ENCODE measurements at regions not wholly inside any gene's neighbourhood (a gene's known extent, or its start where the extent isn't known, plus 50 kb on each side); places are given as distances from the start of the nearest gene placed in this dataset.

GRCh38 chr12:47530050-47530449, 175.8 kb downstream of the RPAP3 start (continued):
- no peak for TF ChIP-seq ZBTB33 (IDR thresholded peaks at IDR 0.05)
- peak; percentile 52 for TF ChIP-seq FOXA2 (IDR thresholded peaks at IDR 0.05)
- TF ChIP-seq YY1 (IDR thresholded peaks at IDR 0.05): peak; percentile 43
- TF ChIP-seq RAD21 (IDR thresholded peaks at IDR 0.05): no peak
- no peak for TF ChIP-seq GABPA (IDR thresholded peaks at IDR 0.05 in 1 of 2, conservative IDR thresholded peaks at IDR 0.05 in 1 of 2)
- TF ChIP-seq RXRA (IDR thresholded peaks at IDR 0.05): peak in 1 of 2 donors; percentile 31
- TF ChIP-seq EGR1 (IDR thresholded peaks at IDR 0.05; ENCODE audit: low read depth in 2 of 2): no peak
- peak; percentile 41 for TF ChIP-seq HNF4G (IDR thresholded peaks at IDR 0.05)
- TF ChIP-seq ATF3 (IDR thresholded peaks at IDR 0.05): no peak

- no peak for DNase-seq (ENCODE audit: low spot score)
- no peak for TF ChIP-seq RAD21 (IDR thresholded peaks at IDR 0.05)
- TF ChIP-seq EGR1 (IDR thresholded peaks at IDR 0.05; ENCODE audit: low read depth in 2 of 2): no peak
- TF ChIP-seq REST (IDR thresholded peaks at IDR 0.05): no peak
- TF ChIP-seq SP1 (IDR thresholded peaks at IDR 0.05): no peak
- TF ChIP-seq ATF3 (IDR thresholded peaks at IDR 0.05): no peak
- TF ChIP-seq RXRA (IDR thresholded peaks at IDR 0.05): no peak
- TF ChIP-seq MAX (IDR thresholded peaks at IDR 0.05): no peak
- no peak for TF ChIP-seq HNF4A (conservative IDR thresholded peaks at IDR 0.05)
- Histone ChIP-seq H3K4me1 (ENCODE audit: control insufficient read depth in 4 of 4, insufficient read depth in 4 of 4, low read length in 3 of 4) (peaks cover 0 to 8% (median 6%) of the 10 kb centered on the region in 4 donors), H3K4me3 (ENCODE audit: low read depth in 1 of 3, low read length in 3 of 3) (no peak overlapping the region), H3K36me3 (ENCODE audit: control insufficient read depth in 4 of 4, insufficient read depth in 3 of 4, low read depth in 1 of 4, low read length in 3 of 4) (no peaks in the 10 kb centered on the region), H3K9me3 (ENCODE audit: control insufficient read depth in 4 of 4, low read length in 3 of 4) (peaks cover 2 to 11% (median 4%) of the 10 kb centered on the region in 4 donors), H3K9ac (ENCODE audit: low read depth in 1 of 2, low read length in 2 of 2) (no peak overlapping the region), H3K27ac (ENCODE audit: low read depth in 1 of 2, low read length in 2 of 2) (no peak overlapping the region), H3K27me3 (ENCODE audit: control insufficient read depth in 4 of 4, insufficient read depth in 4 of 4, low read length in 3 of 4) (no peaks in the 10 kb centered on the region)
- whole genome bisulfite sequencing: 80% methylated on average over 1 of the region's 1 CpG
These were observed 178.0 kb downstream of the RPAP3 start for GRCh38 chr12:47527816-47528215.

GRCh38 chr12:47520029-47520428, 185.8 kb downstream of the RPAP3 start:
- Histone ChIP-seq H3K27me3 (ENCODE audit: control insufficient read depth in 4 of 4, insufficient read depth in 4 of 4, low read length in 3 of 4) (no peaks in the 10 kb centered on the region), H3K9me3 (ENCODE audit: control insufficient read depth in 4 of 4, low read length in 3 of 4) (no peaks in the 10 kb centered on the region), H3K4me1 (ENCODE audit: control insufficient read depth in 4 of 4, insufficient read depth in 4 of 4, low read length in 3 of 4) (no peaks in the 10 kb centered on the region), H3K36me3 (ENCODE audit: control insufficient read depth in 4 of 4, insufficient read depth in 3 of 4, low read depth in 1 of 4, low read length in 3 of 4) (no peaks in the 10 kb centered on the region), H3K27ac (ENCODE audit: low read depth in 1 of 2, low read length in 2 of 2) (no peak overlapping the region), H3K4me3 (ENCODE audit: low read depth in 1 of 3, low read length in 3 of 3) (no peak overlapping the region), H3K9ac (ENCODE audit: low read depth in 1 of 2, low read length in 2 of 2) (no peak overlapping the region)
- DNase-seq (ENCODE audit: low spot score): no peak
- no peak for TF ChIP-seq TAF1 (conservative IDR thresholded peaks at IDR 0.05)
- no peak for TF ChIP-seq HNF4A (conservative IDR thresholded peaks at IDR 0.05)
- no peak for TF ChIP-seq RAD21 (IDR thresholded peaks at IDR 0.05)
- no peak for TF ChIP-seq REST (IDR thresholded peaks at IDR 0.05)
- no peak for TF ChIP-seq HNF4G (IDR thresholded peaks at IDR 0.05)
- no peak for TF ChIP-seq FOXA1 (IDR thresholded peaks at IDR 0.05)
- no peak for TF ChIP-seq EGR1 (IDR thresholded peaks at IDR 0.05; ENCODE audit: low read depth in 2 of 2)
- no peak for TF ChIP-seq YY1 (IDR thresholded peaks at IDR 0.05)
- TF ChIP-seq ATF3 (IDR thresholded peaks at IDR 0.05): no peak
- no peak for TF ChIP-seq CTCF (IDR thresholded peaks at IDR 0.05; ENCODE audit: low read depth, low read length, missing input control)
- TF ChIP-seq RXRA (IDR thresholded peaks at IDR 0.05): no peak
- no peak for TF ChIP-seq MAX (IDR thresholded peaks at IDR 0.05)
- no peak for TF ChIP-seq SP1 (IDR thresholded peaks at IDR 0.05)
- TF ChIP-seq NR2F2 (IDR thresholded peaks at IDR 0.05): no peak
